ENCODE measurements at regions not wholly inside any gene's neighbourhood (a gene's known extent, or its start where the extent isn't known, plus 50 kb on each side); places are given as distances from the start of the nearest gene placed in this dataset.

- TF ChIP-seq IRF3 (IDR thresholded peaks at IDR 0.05; ENCODE audit: low read depth, low read length) (no peak), TEAD4 (IDR thresholded peaks at IDR 0.05; ENCODE audit: borderline replicate concordance, insufficient read depth) (no peak), TCF12 (IDR thresholded peaks at IDR 0.05) (no peak), EP300 (IDR thresholded peaks at IDR 0.05; ENCODE audit: borderline replicate concordance in 1 of 2, low read depth in 1 of 2, low read length in 1 of 2) (no peak), MAX (IDR thresholded peaks at IDR 0.05; ENCODE audit: low read depth) (no peak)
Observed at GRCh38 chr15:81858586-81858985, 187.2 kb downstream of the MEX3B start (continued).

- no peak overlapping the region for H3K4me3 ChIP-seq (ENCODE audit: low read depth in 2 of 2, low read length in 1 of 2)
- H4K20me1 ChIP-seq (ENCODE audit: insufficient read depth): no peaks in the 10 kb centered on the region
- H3K27me3 ChIP-seq (ENCODE audit: insufficient read depth): no peaks in the 10 kb centered on the region
- H3K9ac ChIP-seq: no peak overlapping the region
- no peak for TF ChIP-seq POLR2AphosphoS5 (IDR thresholded peaks at IDR 0.05; ENCODE audit: low read depth, low read length)
- no peak for TF ChIP-seq NRF1 (IDR thresholded peaks at IDR 0.05; ENCODE audit: low read depth, low read length)
- TF ChIP-seq RFX5 (IDR thresholded peaks at IDR 0.05; ENCODE audit: low read length): no peak
- no peak for TF ChIP-seq FOXJ3 (CRISPR knock-in tag; IDR thresholded peaks at IDR 0.05)
- no peak for TF ChIP-seq MEF2A (IDR thresholded peaks at IDR 0.05; ENCODE audit: borderline replicate concordance, low read depth)
- TF ChIP-seq USF1 (IDR thresholded peaks at IDR 0.05; ENCODE audit: borderline replicate concordance, low read depth): no peak
- TF ChIP-seq TEAD4 (IDR thresholded peaks at IDR 0.05; ENCODE audit: borderline replicate concordance, insufficient read depth): no peak
- no peak for TF ChIP-seq FOSL2 (IDR thresholded peaks at IDR 0.05; ENCODE audit: borderline replicate concordance, low read depth)
- no peak for TF ChIP-seq ELF1 (IDR thresholded peaks at IDR 0.05)
- TF ChIP-seq SIN3A (IDR thresholded peaks at IDR 0.05; ENCODE audit: borderline replicate concordance, low read depth, low read length): no peak
- no peak for TF ChIP-seq NFIC (IDR thresholded peaks at IDR 0.05; ENCODE audit: borderline replicate concordance)
- no peak for TF ChIP-seq GATA2 (CRISPR knock-in tag; IDR thresholded peaks at IDR 0.05)
- TF ChIP-seq CTCF (IDR thresholded peaks at IDR 0.05): no peak
- no peak for TF ChIP-seq MAX (IDR thresholded peaks at IDR 0.05; ENCODE audit: low read depth)
- TF ChIP-seq GABPA (IDR thresholded peaks at IDR 0.05; ENCODE audit: low read depth): no peak
- TF ChIP-seq RXRA (IDR thresholded peaks at IDR 0.05; ENCODE audit: borderline replicate concordance, low read depth): no peak
- TF ChIP-seq SMC3 (IDR thresholded peaks at IDR 0.05; ENCODE audit: low read depth, low read length): no peak
- no peaks in the 10 kb centered on the region for H3K4me1 ChIP-seq (ENCODE audit: control insufficient read depth in 1 of 2, insufficient read depth in 2 of 2, low read depth in 1 of 2, low read length in 1 of 2)
- H2AFZ ChIP-seq (ENCODE audit: low read depth): no peak overlapping the region
- ChIA-PET CTCF (interaction anchor here (0.8 to 1.3 kb wide), 2 partner anchors 105 to 282 kb away, joined by 3 read pairs; no protein-coding TSS in a partner anchor), POLR2A (interaction anchor here (0.7 kb wide), 1 partner anchor 1417 kb away, joined by 3 read pairs; no protein-coding TSS in a partner anchor)
- H3K79me2 ChIP-seq (ENCODE audit: insufficient read depth): no peaks in the 10 kb centered on the region
- H3K36me3 ChIP-seq (replicated peaks in 1 of 2; ENCODE audit: control insufficient read depth in 1 of 2, insufficient read depth in 2 of 2, low read length in 1 of 2): no peaks in the 10 kb centered on the region
- no peaks in the 10 kb centered on the region for H3K9me2 ChIP-seq
- H3F3A ChIP-seq (replicated peaks; ENCODE audit: insufficient read depth): no peaks in the 10 kb centered on the region
- 60% methylated on average over 3 of the region's 6 CpGs for WGBS (ENCODE audit: low lambda C conversion rate)
- DNase-seq: no peak
- no peaks in the 10 kb centered on the region for H3K9me3 ChIP-seq
- H3K27ac ChIP-seq (ENCODE audit: low read depth in 2 of 2, low read length in 1 of 2): no peak overlapping the region
- no peak overlapping the region for H3K4me2 ChIP-seq
Observed at GRCh38 chr15:81858136-81858535, 187.7 kb downstream of the MEX3B start.
